ENCODE measurements at regions not wholly inside any gene's neighbourhood (a gene's known extent, or its start where the extent isn't known, plus 50 kb on each side); places are given as distances from the start of the nearest gene placed in this dataset.

GRCh38 chr1:29827801-29828525 is 591.6 kb downstream of the PTPRU start:
- no peak for TF ChIP-seq POLR2AphosphoS5 (IDR thresholded peaks at IDR 0.05; ENCODE audit: low read depth, low read length)
- no peak for TF ChIP-seq REST (IDR thresholded peaks at IDR 0.05; ENCODE audit: insufficient read depth in 1 of 2, low read depth in 2 of 2, low read length in 2 of 2)
- no peak for TF ChIP-seq TAF1 (IDR thresholded peaks at IDR 0.05; ENCODE audit: borderline replicate concordance, insufficient read depth, low read length)
- TF ChIP-seq FOXP2 (optimal IDR thresholded peaks at IDR 0.05; ENCODE audit: borderline replicate concordance, extremely low read depth, extremely low read length, insufficient read depth), result no peak
- TF ChIP-seq SIN3A (IDR thresholded peaks at IDR 0.05; ENCODE audit: borderline replicate concordance, insufficient read depth, low read length), result no peak

All from PFSK-1 (cell line).